ENCODE measurements at regions not wholly inside any gene's neighbourhood (a gene's known extent, or its start where the extent isn't known, plus 50 kb on each side); places are given as distances from the start of the nearest gene placed in this dataset.
A peak's percentile ranks its signal among the peaks of the same experiment; 100 is the strongest.
"Not testable (repeated sequence)": the region's sequence is repeated elsewhere in the genome, so short reads cannot be mapped to it uniquely, and the experiment has no call there.

DNA sequence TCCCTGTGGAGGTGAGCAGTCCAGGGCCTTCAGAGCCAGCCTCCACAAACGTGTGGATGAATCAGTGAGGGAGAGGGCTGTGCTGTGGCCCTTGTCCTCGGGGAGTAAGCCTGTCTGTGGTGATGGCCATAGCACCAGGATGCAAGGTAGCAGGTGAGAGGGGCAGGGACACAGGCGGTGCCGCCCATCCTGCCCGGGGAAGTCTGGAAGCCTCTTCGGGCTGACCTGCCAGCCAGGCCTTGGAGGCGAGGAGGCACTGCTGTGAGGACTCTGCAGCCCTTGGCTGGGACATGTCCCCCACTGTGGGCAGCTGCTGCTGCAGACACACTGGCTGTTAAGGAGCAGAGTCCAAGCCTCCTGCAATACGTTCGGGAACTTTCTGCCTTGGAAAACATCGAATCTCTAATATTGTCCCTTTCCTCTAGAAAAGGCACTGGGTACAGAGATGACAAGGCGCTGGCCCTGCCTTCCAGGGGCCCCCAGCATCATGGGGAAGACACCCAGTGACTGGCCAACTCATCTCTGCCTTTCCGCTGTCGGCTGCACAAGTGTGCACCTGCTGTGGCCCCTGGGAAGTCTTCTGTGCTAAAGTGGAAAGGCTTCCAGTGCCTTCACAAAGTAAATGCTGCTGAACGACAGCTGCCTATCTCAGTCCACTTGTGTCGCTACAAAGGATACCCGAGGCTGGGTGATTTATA, 101.4 kb downstream of the ADRA2C start:
- no peak for DNase-seq

DNA sequence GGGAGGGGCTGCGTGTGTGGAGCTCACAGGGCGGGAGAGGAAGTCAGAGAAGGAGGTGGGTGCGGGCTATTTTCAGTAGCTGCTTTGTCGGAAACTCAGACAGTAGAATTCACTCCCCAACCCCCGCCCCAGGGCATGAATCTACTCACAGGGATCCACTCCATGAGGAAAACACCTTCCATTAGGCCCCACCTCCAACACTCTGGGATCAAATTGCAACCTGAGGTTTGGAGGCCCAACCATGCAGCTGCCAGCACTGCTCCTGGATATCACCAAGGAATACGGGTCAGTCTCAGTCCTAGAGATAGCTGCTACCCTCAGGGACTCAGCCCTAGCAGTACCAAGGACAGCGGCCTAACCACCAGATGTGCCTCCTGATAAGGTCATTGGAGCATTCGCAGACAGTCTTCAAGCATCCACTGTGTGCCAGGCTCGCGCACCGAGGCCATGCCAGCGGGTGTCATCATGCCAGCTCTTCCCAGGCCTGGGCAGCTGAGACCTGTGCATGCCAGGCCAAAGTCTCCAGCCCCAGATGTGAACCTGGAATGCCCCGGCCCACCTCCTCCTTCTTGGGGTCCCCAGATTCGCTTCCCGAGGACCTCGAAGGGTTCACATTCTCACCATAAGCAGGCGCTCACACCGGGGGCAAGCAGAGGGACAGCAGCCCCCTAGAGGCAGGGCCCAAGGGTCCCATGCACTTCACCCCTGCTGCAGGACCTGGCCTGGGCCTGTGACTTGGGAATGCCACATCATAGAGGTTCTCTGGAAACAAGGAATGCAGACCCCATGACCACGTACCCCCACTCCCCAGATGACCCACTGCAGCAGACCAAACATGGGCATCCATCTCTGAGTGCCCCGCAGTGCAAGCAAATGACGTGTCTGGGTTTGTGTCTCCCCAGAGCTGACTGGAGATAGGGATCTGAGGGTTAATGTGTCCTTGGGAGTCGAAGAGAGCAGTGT, 102.3 kb downstream of the ADRA2C start:
- no peak for DNase-seq

DNA sequence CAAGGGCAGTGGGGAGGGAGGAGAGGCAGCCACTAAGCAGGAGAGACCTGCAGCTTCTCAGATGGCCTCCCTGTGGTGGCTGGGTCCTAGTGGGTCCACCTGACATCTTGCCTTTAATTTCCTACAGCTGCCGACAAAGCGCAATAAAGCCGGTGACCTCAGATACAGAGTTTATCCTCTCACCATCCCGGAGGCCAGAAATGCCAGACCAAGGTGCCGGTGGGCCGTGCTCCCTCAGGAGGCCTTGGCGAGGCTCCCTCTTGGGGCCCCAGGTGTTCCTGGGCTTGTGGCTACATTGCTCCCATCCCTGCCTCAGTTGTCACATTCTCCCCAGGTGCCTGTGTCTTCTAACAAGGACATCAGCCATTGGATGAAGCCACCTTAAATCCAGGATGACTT, 103.0 kb downstream of the ADRA2C start:
- DNase-seq = no peak

DNA sequence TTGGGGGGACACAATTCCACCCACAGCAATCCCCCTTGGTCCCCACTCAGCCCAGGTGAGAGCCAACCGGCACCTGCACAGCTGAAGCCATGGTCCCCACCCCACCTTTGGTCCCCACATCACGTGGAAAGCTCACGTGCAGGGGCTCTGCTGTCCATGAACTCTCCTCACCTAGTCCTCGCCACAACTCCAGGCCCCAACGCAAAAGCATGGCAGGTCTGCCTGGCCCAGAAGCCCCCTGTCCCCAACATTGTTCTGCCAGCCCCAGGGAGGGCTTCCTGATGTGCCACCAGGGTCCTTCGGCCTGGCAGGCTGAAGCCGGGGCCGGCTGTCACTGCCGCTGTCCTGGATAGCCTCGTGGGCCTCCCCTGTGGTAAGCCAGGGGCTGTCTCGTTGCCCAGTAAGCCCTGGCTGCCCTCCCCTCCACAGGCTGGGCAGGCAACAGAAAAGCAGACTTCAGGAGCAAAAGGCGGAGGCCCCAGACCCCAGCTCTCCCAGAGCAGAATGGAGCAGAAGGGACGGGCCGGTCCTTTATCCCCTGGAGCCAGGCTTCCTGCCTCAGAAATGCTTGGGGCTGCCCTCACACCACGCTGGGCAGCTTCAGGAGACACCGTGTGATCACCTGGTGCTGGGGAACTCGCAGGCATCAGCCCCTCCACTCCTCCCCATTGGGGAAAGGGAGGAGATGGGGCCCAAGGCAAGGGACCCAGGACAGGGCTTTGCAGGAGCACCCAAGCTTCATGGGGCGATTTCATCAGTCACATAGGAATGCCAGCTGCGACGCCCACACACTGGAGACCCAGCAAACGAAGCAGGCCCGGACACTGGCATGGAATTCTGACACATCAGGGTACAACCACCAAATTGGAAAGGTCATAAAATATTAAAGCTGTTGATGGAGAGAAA, 103.7 kb downstream of the ADRA2C start:
- DNase-seq = no peak

DNA sequence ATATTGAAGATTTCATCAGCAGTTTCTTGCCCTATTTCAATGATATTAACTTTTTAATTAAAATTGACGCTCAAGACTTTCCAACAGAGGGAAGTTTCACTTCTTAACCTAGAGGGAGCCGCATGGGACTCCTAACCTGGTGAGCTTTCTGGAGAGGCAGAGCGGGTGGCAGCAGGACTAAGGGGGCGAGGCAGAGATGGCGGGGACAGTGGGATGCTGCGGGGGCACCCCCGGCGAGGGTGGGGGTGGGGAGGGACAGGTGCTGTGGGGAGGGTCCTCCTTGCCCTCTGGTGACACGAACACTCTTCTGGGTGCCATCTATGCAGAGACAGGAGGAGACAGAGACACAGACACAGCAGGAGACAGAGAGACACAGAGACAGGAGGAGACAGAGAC, 104.4 kb downstream of the ADRA2C start:
- no peak for DNase-seq

DNA sequence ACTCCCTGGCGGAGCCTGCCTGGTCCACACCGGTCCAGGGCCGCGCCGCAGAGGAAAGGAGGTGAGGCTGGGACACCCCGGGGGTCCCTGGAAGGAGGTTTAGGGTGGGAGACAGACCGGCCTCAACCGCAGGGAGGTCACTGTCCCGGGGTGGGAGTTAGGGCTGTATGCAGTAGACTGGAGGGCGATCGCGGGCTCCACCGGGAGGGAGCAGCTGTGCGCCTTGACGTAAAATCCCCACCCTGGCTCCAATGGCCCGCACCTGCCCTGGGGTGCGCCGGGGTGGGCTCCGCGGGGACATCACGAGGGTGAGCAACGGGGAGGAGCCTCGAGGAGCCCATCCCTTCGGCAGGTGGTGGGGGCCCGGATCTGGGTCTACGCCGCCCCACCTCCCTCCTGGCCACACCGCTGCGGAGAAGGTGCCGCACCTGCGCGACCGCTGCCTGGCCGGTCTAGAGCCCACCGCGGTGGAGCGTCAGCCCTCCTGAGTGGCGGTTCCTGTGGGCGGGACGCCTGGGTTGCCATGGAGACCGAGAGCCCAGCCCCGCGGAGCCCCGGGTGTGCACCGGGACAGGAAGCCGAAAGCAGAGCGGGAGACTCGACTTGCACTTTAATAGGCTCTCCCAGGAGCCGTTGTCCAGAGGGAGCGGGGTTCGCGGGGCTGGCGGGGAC, 105.1 kb downstream of the ADRA2C start:
- peak; percentile 6 for DNase-seq

DNA sequence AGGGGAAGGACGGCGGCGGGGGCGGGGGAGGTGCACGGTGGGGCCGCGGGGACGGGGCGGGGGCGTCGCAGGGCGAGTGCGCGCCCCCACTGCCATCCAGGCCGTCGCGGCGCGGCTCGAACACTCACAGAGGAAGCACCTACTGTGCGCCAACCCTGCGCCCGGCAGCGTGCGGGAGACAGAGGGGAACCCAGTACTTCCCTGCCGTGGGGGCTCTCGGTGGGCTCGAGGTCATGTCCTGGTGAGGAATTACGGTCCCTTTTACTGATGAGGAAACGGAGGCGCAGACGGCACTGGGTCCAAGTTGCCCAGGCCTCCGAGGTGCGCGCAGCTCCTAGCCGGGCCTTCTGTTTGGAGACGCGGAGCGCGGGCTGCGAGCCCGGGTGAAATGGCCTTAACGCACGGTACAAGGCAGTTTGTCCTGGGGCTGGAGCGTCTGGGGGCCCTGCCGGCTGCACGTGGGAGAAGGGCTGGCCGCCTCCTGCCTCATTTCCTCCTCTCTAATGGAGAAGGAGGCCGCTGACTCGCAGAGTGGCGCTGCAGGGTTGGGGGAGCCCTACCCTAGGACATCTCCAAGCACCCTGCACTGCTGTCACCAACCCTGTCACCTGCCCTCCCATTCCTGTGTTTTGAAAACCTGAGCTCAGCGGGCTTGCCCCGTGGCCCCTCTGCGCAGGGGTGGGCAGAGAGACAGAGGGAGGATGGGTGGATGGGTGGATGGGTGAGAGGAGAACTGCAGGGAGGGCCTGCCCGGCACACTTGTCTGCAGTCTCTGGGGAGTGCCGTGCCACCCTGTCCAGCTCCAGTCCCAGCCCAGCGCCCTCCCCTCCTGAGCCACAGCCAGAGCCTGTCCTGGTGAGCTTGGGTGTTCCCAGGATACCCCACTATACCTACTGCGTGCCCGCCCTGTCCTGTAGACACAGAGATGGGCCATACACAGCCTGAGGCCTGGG, 106.0 kb downstream of the ADRA2C start:
- no peak for DNase-seq

DNA sequence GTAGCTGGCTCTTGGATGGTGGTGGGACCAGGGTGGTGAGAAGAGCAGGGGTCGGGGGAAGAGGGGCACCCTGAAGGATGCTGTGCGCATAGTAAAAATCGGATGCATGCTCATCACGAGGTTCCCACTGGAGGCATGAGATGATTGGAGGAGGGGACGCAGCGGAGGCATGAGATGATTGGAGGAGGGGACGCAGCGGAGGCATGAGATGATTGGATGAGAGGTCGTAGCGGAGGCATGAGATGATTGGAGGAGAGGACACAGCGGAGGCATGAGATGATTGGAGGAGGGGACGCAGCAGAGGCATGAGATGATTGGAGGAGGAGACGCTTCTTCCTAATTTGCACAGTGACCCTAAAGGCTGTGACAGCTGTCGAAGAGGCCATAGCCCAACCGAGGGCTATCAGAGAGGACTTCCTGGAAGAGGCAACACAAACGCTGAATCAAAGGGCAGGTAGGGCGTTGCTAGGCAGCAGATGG, 106.7 kb downstream of the ADRA2C start:
- DNase-seq = no peak

DNA sequence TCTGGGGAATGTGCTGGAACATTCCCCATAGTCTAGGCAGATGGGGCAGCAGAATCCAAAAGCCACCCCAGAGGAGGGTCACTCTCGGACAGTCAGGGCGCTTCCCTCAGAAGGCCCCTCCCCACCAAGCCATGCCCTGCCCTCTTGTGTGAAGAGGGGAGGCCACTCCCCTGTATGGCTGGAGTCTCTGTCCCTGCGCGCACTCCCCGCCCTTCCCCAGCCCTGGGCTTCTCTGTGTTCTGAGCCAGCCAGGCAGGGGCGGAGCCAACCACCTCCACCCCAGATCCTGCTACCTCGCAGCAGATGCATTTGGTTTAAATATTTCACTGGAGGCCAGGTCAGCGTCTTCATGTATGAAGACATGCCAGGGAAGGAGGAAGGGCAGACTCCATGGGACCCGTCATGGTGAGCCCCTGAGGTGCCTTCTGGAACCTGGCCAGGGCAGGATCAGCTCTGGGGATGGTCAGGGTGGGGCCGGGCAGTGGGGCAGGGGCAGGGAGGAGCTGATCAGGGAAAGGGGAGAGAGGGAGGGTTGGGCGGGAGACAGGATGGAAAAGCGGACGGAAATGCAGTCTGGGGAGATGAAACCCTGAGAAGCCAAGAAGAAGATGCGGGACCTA, 107.3 kb downstream of the ADRA2C start:
- DNase-seq = no peak

DNA sequence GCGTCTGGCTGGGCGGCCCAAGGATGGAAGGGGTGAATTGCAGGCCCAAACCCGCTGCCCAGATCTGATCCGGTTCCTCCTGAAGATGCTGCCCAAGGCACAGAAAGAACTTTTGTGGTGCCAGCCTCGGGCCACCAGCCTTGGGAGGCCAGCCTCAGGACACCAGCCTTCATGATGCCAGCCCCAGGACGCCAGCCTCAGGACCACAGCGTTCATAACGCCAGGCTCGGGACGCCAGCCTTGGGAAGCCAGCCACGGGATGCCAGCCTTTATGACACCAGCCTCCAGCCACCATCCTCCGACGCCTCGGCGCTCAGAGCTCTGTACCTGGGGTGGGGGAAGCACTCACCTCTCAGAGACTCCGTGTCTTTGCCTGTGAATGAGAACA, 107.8 kb downstream of the ADRA2C start:
- DNase-seq = no peak

DNA sequence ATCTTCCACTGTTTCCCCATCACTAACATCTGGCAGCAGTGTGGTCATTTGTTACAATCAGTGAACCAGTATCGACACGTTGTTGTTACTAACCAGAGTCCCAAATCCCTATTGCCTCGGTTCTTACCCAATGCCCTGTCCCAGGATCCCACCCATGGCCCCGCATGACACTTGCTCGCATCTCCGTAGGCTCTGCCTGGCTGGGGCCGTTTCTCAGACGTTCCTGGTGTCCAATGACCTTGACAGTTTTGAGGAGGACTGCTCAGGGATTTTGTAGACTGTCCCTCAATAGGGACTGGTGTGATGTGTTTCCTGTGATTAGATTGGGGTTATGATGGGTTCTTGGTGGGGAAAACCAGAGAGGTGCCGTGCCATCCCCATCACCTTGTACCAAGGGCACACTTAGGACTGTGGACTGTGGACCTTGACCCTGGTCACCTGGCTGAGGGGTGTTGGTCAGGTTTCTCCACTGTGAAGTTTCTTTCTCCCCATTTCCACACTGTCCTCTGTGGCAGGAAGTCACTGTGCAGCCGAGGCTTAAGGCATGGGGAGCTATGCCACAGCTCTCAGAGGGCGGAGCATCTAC, 108.4 kb downstream of the ADRA2C start:
- no peak for DNase-seq

DNA sequence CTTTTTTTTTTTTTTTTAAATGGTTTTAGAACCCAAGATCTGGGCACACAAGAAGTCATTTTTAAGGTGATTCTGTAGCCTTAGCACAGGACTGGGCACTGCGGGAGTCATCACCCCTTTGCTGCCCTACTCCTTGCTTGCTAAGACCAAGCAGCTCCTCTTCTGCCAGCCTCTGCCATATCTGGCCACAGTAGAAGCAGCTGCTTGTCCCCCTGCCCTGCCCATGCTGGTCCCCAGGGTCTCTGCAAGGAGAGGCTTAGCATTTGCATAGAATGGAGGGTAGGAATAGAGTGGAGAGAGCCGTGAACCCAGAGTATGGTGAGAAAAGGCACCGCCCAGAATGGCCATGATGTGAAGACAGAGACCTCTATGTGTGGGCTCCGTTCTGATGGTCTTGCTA, 109.3 kb downstream of the ADRA2C start:
- no peak for DNase-seq

DNA sequence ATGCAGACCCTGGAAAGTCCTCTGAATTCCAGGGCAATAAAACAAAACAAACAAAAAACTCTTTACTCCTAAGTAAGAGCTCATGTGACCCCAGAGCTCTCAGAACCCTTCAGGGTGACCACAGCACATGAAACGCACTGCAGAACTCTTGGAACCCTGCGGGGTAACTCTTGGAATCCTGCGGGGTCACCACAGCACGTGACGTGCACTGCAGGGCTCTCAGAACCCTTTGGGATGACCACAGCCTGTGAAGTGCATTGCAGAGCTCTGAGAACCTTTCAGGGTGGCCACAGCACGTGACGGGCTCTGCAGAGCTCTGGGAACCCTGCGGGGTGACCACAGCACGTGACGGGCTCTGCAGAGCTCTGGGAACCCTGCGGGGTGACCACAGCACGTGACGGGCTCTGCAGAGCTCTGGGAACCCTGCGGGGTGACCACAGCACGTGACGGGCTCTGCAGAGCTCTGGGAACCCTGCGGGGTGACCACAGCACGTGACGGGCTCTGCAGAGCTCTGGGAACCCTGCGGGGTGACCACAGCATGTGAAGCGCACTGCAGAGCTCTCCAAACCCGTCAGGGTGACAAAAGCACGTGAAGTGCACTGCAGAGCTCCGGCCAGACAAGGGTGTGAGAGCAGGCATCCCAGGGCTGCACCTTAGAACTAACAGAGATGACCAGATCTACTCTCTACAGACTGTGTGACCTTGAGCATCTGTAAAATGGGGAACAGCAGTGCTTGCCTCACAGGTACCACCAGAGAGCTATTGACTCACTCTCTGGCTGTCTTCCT, 110.1 kb downstream of the ADRA2C start:
- DNase-seq = not testable (repeated sequence)

DNA sequence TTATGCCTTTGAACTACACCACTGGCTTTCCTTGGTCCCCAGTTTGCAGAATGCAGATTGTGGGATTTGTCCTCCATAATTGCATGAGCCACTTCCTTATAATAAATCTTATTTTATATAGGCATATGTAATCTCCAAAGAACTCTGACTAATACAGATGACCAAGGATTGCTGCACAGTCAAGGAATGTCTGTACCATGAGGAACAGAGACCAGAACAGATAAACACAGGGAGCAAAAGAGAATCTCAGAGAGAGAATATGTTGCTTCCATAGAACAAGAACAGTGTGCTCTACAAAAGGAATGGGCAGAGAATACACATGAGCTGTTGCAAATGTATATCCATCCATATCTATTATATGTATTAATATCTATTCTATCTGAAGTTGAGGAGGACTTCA, 111.1 kb downstream of the ADRA2C start:
- DNase-seq = no peak

DNA sequence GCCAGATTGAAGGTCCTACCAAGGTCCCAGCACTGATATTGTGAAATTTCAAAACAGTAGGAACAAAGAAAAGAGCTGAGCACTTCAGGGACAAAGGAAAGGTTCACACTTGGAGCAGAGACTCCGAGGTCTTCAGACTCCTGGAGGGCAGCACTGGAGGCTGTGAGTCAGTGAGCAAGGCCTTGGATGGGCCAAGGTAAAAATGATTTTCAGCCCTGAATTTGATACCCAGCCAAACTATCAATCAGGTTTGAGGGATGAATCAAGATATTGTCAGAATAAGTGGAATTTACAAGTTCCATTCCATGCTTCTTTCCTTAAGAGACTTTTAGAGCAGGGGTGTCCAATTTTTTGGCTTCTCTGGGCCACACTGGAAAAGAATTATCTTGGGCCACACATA, 111.7 kb downstream of the ADRA2C start:
- DNase-seq = no peak

DNA sequence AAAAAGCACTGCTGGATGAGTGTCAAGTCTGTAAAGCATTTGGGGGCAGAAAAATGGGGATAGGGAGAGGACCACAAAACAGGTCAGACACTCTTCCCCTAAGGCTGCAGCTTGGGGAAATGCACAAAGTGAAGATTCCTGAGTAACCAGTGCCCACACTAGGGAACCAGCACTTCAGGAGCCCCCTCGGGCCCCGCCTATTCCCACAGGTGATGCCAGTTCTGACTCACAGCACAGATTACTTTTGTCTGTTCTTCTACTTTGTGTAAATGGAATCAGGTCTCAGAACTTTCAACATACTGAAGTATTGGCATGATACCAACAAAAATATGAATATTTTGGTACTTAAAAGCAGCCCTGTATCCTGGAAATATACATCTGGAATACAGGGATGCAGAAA, 112.5 kb downstream of the ADRA2C start:
- DNase-seq = no peak

DNA sequence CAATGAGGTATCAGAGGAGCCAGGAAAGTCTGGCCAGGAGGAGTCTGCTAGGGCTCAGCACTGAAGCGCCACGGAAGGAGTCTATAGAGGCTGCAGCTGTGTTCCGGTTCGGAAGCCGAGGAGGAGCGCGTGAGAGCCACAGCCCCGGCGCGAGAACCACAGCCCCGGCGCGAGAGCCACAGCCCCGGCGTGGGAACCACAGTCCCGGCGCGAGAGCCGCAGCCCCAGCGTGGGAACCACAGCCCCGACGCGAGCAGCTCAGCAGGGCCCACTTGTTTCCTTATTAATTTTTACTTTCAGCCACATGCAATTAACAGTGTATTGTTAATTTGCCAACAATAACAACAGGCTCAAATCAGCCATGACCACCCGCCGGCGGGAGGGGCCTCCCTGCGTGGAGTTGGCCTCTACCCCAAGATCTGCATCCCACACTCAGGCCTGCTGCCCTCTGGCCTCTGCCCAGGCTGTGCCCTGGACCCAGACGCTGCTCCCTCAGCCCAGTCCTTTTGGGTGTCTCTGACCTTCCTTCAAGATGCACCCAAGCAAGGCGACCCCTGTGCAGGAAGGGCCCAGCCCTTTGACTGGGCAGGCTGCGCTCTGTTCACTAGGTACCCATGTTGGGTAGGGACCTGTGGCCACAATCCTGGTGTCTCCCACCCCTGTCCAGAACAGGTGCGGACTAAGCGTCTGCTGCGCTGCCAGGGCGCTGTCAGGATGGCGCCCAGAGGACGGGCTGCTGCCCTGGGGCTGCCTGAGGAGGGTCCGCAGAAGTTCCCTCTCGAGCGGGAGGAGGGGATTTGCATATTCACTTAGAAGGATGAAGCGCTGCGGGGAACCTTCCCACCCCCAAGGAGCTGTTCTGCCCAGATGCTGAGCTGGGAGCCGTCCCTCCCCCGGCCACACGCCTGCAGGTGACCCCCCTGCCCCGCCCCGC, 113.8 kb downstream of the ADRA2C start:
- DNase-seq = no peak

DNA sequence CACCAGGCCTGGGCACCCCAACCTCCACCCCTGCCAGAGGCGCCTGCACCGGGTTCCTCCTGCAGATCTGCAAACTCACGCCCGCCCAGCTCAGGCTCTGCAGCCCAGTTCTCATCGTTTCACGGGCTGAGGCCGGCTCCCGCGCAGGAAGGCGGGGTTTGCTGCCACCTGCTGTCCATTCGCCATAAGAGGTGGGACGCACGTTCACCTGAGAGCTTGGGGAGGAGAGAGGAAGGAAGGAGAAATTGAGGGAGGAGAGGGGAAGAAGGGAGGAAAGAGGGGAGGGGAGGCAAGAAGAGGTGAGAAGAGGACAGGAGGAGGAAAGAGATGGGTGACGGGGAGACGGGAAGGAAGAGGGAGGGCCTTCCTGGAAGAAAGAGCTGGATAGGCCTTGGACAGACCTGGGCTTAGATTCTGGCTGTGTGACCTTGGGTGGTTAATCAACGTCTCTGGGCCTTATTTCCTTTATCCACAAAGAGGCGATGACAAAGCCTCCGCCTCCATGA, 114.5 kb downstream of the ADRA2C start:
- peak; percentile 23 for DNase-seq
